OCI-LY3 (cell line): ENCODE measurements at regions not wholly inside any gene's neighbourhood (a gene's known extent, or its start where the extent isn't known, plus 50 kb on each side); places are given as distances from the start of the nearest gene placed in this dataset.

Source experiments
- H2AFZ ChIP-seq: fragments of 200-600, 300-600 bp; shearing (Covaris generic); 2 replicates; pipeline ENCODE4 v1.6.0; 2014; ENCODE audit warnings: antibody characterized with exemption, low read depth, low read length
- H3K27ac ChIP-seq: fragments of 200-600, 300-600 bp; sonication (generic); 2 replicates; pipeline ENCODE4 v1.5.1; 2014; ENCODE audit warnings: mild to moderate bottlenecking, low read length, moderate library complexity, mixed read lengths
- H3K27me3 ChIP-seq: fragments of 200-600, 300-600 bp; sonication (generic); 2 replicates; pipeline ENCODE4 v1.6.1; 2014; ENCODE audit warnings: low read depth, low read length, mixed read lengths
- H3K36me3 ChIP-seq: fragments of 200-600, 300-600 bp; sonication (generic); replicated peaks from 2 replicates; pipeline ENCODE3; 2014; ENCODE audit warnings: low read depth, low read length, mixed read lengths
- H3K4me1 ChIP-seq: fragments of 300-600, 200-600 bp; sonication (generic); 2 replicates; pipeline ENCODE4 v1.6.1; 2014; ENCODE audit warnings: low read length, mixed read lengths
- H3K4me2 ChIP-seq: fragments of 200-600, 300-600 bp; sonication (generic); 2 replicates; pipeline ENCODE4 v1.6.1; 2014; ENCODE audit warnings: low read length, mixed read lengths
- H3K4me3 ChIP-seq: fragments of 300-600, 200-600 bp; sonication (generic); 2 replicates; pipeline ENCODE4 v1.5.1; 2014; ENCODE audit warnings: antibody characterized with exemption, mild to moderate bottlenecking, low read length, moderate library complexity
- H3K79me2 ChIP-seq: fragments of 300-600, 200-600 bp; shearing (Covaris generic); 2 replicates; pipeline ENCODE4 v1.6.1; 2014; ENCODE audit warnings: mild to moderate bottlenecking, low read length, mixed read lengths
- H3K9ac ChIP-seq: fragments of 300-600, 200-600 bp; shearing (Covaris generic); 2 replicates; pipeline ENCODE4 v1.6.0; 2014; ENCODE audit warnings: mild to moderate bottlenecking, low read length, moderate library complexity
- H3K9me3 ChIP-seq: fragments of 200-600, 300-600 bp; shearing (Covaris generic); 2 replicates; pipeline ENCODE4 v1.6.1; 2014; ENCODE audit warnings: low read length, mixed read lengths; ENCODE audit not compliant: insufficient read depth
- H4K20me1 ChIP-seq: fragments of 200-600, 300-600 bp; sonication (generic); 2 replicates; pipeline ENCODE4 v1.6.1; 2016; ENCODE audit warnings: low read length, mixed read lengths; ENCODE audit not compliant: insufficient read depth
- EZH2phosphoT487 ChIP-seq: fragments of 200-600 bp; shearing (Covaris generic); IDR thresholded peaks from 2 replicates; pipeline ENCODE4 v1.6.1; 2018; ENCODE audit warnings: antibody characterized with exemption, mixed run types, low read depth
- TF ChIP-seq, protein P1 (sequence below): fragments of 200-600, 300-600 bp; sonication (generic); IDR thresholded peaks from 2 replicates; pipeline ENCODE4 v1.5.1; 2014; ENCODE audit warnings: antibody characterized with exemption, low read length, low read depth

GRCh38 chr2:65737452-65738011 is 305.1 kb upstream of the SPRED2 start:
- no peaks in the 10 kb centered on the region for H3K36me3 ChIP-seq
- no peak overlapping the region for H3K4me2 ChIP-seq
- no peaks in the 10 kb centered on the region for H4K20me1 ChIP-seq
- H3K27ac ChIP-seq: no peak overlapping the region
- H3K4me3 ChIP-seq: no peak overlapping the region
- no peak for TF ChIP-seq EZH2phosphoT487
- TF ChIP-seq, protein P1, sequence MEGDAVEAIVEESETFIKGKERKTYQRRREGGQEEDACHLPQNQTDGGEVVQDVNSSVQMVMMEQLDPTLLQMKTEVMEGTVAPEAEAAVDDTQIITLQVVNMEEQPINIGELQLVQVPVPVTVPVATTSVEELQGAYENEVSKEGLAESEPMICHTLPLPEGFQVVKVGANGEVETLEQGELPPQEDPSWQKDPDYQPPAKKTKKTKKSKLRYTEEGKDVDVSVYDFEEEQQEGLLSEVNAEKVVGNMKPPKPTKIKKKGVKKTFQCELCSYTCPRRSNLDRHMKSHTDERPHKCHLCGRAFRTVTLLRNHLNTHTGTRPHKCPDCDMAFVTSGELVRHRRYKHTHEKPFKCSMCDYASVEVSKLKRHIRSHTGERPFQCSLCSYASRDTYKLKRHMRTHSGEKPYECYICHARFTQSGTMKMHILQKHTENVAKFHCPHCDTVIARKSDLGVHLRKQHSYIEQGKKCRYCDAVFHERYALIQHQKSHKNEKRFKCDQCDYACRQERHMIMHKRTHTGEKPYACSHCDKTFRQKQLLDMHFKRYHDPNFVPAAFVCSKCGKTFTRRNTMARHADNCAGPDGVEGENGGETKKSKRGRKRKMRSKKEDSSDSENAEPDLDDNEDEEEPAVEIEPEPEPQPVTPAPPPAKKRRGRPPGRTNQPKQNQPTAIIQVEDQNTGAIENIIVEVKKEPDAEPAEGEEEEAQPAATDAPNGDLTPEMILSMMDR: no peak
- no peaks in the 10 kb centered on the region for H3K9me3 ChIP-seq
- no peak overlapping the region for H2AFZ ChIP-seq
- H3K27me3 ChIP-seq: peaks cover 8% of the 10 kb centered on the region; the same call in 1 of the 2 replicates
- H3K79me2 ChIP-seq: no peaks in the 10 kb centered on the region
- no peaks in the 10 kb centered on the region for H3K4me1 ChIP-seq
- H3K9ac ChIP-seq: no peak overlapping the region

DNA sequence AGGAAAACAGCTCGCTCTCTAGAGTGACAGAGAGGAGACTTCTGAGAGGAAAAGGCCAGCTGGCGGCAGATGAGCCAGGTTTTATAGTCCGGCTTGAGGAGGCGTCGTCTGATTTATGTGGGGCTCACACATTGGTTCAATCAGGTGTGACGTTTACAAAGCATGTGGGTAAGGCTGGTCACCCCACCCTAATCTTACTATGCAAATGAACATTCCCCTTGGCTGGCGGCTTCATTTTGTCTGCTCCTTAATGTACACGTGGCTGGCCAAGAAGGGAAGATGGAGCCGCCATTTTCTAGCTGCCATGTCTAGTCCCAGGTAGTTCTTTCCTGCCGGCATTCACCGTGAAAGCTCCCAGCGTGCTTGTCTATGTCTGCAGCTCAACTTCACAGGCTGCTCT is 299.1 kb upstream of the SPRED2 start:
- no peaks in the 10 kb centered on the region for H3K4me1 ChIP-seq
- no peak overlapping the region for H3K4me2 ChIP-seq
- H3K27ac ChIP-seq: no peak overlapping the region
- no peak overlapping the region for H3K4me3 ChIP-seq
- H4K20me1 ChIP-seq: no peaks in the 10 kb centered on the region
- no peak overlapping the region for H2AFZ ChIP-seq
- H3K79me2 ChIP-seq: no peaks in the 10 kb centered on the region
- H3K9ac ChIP-seq: no peak overlapping the region
- no peaks in the 10 kb centered on the region for H3K36me3 ChIP-seq
- no peaks in the 10 kb centered on the region; the same call in 1 of the 2 replicates for H3K27me3 ChIP-seq
- H3K9me3 ChIP-seq: no peaks in the 10 kb centered on the region
- no peak for TF ChIP-seq EZH2phosphoT487
- TF ChIP-seq, protein P1: no peak

GRCh38 chr2:65730186-65730585 is 297.8 kb upstream of the SPRED2 start:
- Histone ChIP-seq H4K20me1 (no peaks in the 10 kb centered on the region), H3K36me3 (no peaks in the 10 kb centered on the region), H3K27ac (no peak overlapping the region), H3K4me3 (no peak overlapping the region), H3K9ac (no peak overlapping the region), H3K9me3 (no peaks in the 10 kb centered on the region), H3K79me2 (no peaks in the 10 kb centered on the region), H3K4me2 (no peak overlapping the region), H2AFZ (no peak overlapping the region), H3K4me1 (no peaks in the 10 kb centered on the region), H3K27me3 (no peaks in the 10 kb centered on the region; the same call in 1 of the 2 replicates)
- TF ChIP-seq EZH2phosphoT487: no peak
- TF ChIP-seq, protein P1: no peak

- TF ChIP-seq, protein P1: no peak
- no peak for TF ChIP-seq EZH2phosphoT487
- no peak overlapping the region for H3K4me3 ChIP-seq
- no peak overlapping the region for H3K4me2 ChIP-seq
- no peak overlapping the region for H3K27ac ChIP-seq
- H3K4me1 ChIP-seq: no peaks in the 10 kb centered on the region
- H2AFZ ChIP-seq: no peak overlapping the region
- no peak overlapping the region for H3K9ac ChIP-seq
- H3K79me2 ChIP-seq: no peaks in the 10 kb centered on the region
- H3K27me3 ChIP-seq: no peaks in the 10 kb centered on the region; the same call in 1 of the 2 replicates
- no peaks in the 10 kb centered on the region for H4K20me1 ChIP-seq
- no peaks in the 10 kb centered on the region for H3K36me3 ChIP-seq
- no peaks in the 10 kb centered on the region for H3K9me3 ChIP-seq
Observed at GRCh38 chr2:65729246-65729645, 296.8 kb upstream of the SPRED2 start.
